ENCODE measurements at regions not wholly inside any gene's neighbourhood (a gene's known extent, or its start where the extent isn't known, plus 50 kb on each side); places are given as distances from the start of the nearest gene placed in this dataset.

GRCh38 chr20:22680031-22680740 lies 95.8 kb upstream of the FOXA2 start:
- H2AK5ac ChIP-seq (ENCODE audit: low read depth, low read length): no peak overlapping the region
- DNase-seq (no peak), ATAC-seq (ENCODE audit: low read depth) (no peak)
- TF ChIP-seq, protein P1, sequence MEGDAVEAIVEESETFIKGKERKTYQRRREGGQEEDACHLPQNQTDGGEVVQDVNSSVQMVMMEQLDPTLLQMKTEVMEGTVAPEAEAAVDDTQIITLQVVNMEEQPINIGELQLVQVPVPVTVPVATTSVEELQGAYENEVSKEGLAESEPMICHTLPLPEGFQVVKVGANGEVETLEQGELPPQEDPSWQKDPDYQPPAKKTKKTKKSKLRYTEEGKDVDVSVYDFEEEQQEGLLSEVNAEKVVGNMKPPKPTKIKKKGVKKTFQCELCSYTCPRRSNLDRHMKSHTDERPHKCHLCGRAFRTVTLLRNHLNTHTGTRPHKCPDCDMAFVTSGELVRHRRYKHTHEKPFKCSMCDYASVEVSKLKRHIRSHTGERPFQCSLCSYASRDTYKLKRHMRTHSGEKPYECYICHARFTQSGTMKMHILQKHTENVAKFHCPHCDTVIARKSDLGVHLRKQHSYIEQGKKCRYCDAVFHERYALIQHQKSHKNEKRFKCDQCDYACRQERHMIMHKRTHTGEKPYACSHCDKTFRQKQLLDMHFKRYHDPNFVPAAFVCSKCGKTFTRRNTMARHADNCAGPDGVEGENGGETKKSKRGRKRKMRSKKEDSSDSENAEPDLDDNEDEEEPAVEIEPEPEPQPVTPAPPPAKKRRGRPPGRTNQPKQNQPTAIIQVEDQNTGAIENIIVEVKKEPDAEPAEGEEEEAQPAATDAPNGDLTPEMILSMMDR (conservative IDR thresholded peaks at IDR 0.05; ENCODE audit: low read depth, low read length): no peak
- no peak for TF ChIP-seq FOS (IDR thresholded peaks at IDR 0.05; ENCODE audit: low read depth, low read length)
- no peak overlapping the region for H2BK5ac ChIP-seq (ENCODE audit: low read depth, low read length, poor library complexity, severe bottlenecking)
- in situ Hi-C loops (cut with MboI; ENCODE audit: low sequenced_read_pairs) (no loop called here), intact Hi-C loops (cut with micrococcal nuclease) (loop anchor here (5.0 kb wide), 1 partner anchor 963 kb away; no protein-coding TSS in a partner anchor), dilution Hi-C loops (cut with HindIII; ENCODE audit: low sequenced_read_pairs, unreplicated experiment) (loop anchor here (10.0 kb wide), 1 partner anchor 335 kb away; no protein-coding TSS in a partner anchor)
- no peak overlapping the region for H4K8ac ChIP-seq (ENCODE audit: low read depth in 2 of 2, low read length in 2 of 2)
- ChIA-PET CTCF (interaction anchor here (0.6 kb wide), 1 partner anchor 9 kb away, joined by 3 read pairs; no protein-coding TSS in a partner anchor), POLR2A (ENCODE audit: unreplicated experiment) (no interaction called here)
- no peak overlapping the region for H3K9ac ChIP-seq (ENCODE audit: low read depth, low read length)
- H4K20me1 ChIP-seq (ENCODE audit: insufficient read depth, low read length): no peaks in the 10 kb centered on the region
- H3K4ac ChIP-seq (ENCODE audit: low read depth, low read length): no peak overlapping the region
- H3K79me1 ChIP-seq (ENCODE audit: low read depth in 1 of 2, low read length in 2 of 2): no peaks in the 10 kb centered on the region
- H3K56ac ChIP-seq (ENCODE audit: extremely low read depth, insufficient read depth, low read length): no peak overlapping the region
- no peak overlapping the region for H3K4me2 ChIP-seq (ENCODE audit: low read depth, low read length)
- H3K18ac ChIP-seq (ENCODE audit: low read depth, low read length): no peak overlapping the region
- WGBS, 2 experiments (ENCODE audit: extremely low coverage in 2 of 2, insufficient read length in 1 of 2): no CpG with 5 or more reads among the region's 9 CpGs
- no peak overlapping the region for H3K27ac ChIP-seq (ENCODE audit: insufficient read depth, low read length)
- H2BK20ac ChIP-seq (ENCODE audit: low read depth, low read length): no peak overlapping the region
- no peak overlapping the region for H3K23ac ChIP-seq (ENCODE audit: low read depth, low read length)
- no peak overlapping the region for H2AK9ac ChIP-seq (replicated peaks; ENCODE audit: low read depth, low read length, poor library complexity)
- H3K27me3 ChIP-seq (ENCODE audit: control insufficient read depth, insufficient read depth, low read length): no peaks in the 10 kb centered on the region; the same call in 1 of the 2 replicates
- H4K5ac ChIP-seq (ENCODE audit: low read depth, low read length): no peak overlapping the region
- H3K9me3 ChIP-seq (ENCODE audit: control insufficient read depth, insufficient read depth, low read length): no peaks in the 10 kb centered on the region
- H3K9me1 ChIP-seq (ENCODE audit: insufficient read depth, low read length): no peaks in the 10 kb centered on the region
- H2AFZ ChIP-seq (replicated peaks; ENCODE audit: low read length, poor library complexity): no peak overlapping the region
- no peak overlapping the region for H2BK15ac ChIP-seq (ENCODE audit: low read depth, low read length)
- no peak overlapping the region for H4K91ac ChIP-seq (ENCODE audit: insufficient read depth, low read depth, low read length)
- no TSS peak for BruUV-seq (replicated peaks)
- H3K4me1 ChIP-seq (ENCODE audit: control insufficient read depth, insufficient read depth, low read length): no peaks in the 10 kb centered on the region
- no peak overlapping the region for H3K4me3 ChIP-seq (ENCODE audit: insufficient read depth, low read depth, low read length)
- H3K14ac ChIP-seq (replicated peaks; ENCODE audit: low read depth, low read length): no peak overlapping the region
- H2BK120ac ChIP-seq (ENCODE audit: low read depth, low read length): no peak overlapping the region
- H3K36me3 ChIP-seq (ENCODE audit: control insufficient read depth, insufficient read depth, low read length): no peaks in the 10 kb centered on the region
